SK-N-SH treated with all-trans-retinoic acid at 6 μM for 48 hours (cell line): ENCODE measurements at regions not wholly inside any gene's neighbourhood (a gene's known extent, or its start where the extent isn't known, plus 50 kb on each side); places are given as distances from the start of the nearest gene placed in this dataset.

Experiments used
- ARNTL ChIP-seq: fragments of 450-650 bp; formaldehyde crosslinking; IDR thresholded peaks from 2 replicates; pipeline ENCODE4 v1.5.0; 2020; ENCODE audit warnings: low read depth, mild to moderate bottlenecking, moderate library complexity, borderline replicate concordance
- CSDC2 ChIP-seq: fragments of 250-450 bp; sonication (Bioruptor Pico); IDR thresholded peaks from 2 replicates; pipeline ENCODE4 v1.5.0; 2020; ENCODE audit warnings: mild to moderate bottlenecking, moderate library complexity
- ISL1 ChIP-seq: fragments of 250-450 bp; sonication (Bioruptor Pico); IDR thresholded peaks from 2 replicates; pipeline ENCODE4 v2.1.2; 2022; ENCODE audit warnings: mild to moderate bottlenecking, moderate library complexity
- PATZ1 ChIP-seq: fragments of 250-450 bp; sonication (Bioruptor Pico); IDR thresholded peaks from 2 replicates; pipeline ENCODE4 v1.8.0; 2020; ENCODE audit warnings: mild to moderate bottlenecking, moderate library complexity, borderline replicate concordance
- PPARA ChIP-seq: fragments of 250-450 bp; sonication (Bioruptor Pico); IDR thresholded peaks from 2 replicates; pipeline ENCODE4 v1.5.0; 2020; ENCODE audit warnings: mild to moderate bottlenecking, borderline replicate concordance
- SNAI2 ChIP-seq: fragments of 250-450 bp; sonication (Bioruptor Pico); IDR thresholded peaks from 2 replicates; pipeline ENCODE4 v1.5.0; 2020; ENCODE audit warnings: mild to moderate bottlenecking, moderate library complexity
- ZFP3 ChIP-seq: fragments of 250-450 bp; sonication (Bioruptor Pico); IDR thresholded peaks from 2 replicates; pipeline ENCODE4 v1.5.0; 2020; ENCODE audit warnings: mild to moderate bottlenecking, moderate library complexity
- ZNF565 ChIP-seq: fragments of 450-650 bp; formaldehyde crosslinking; conservative IDR thresholded peaks from 2 replicates; pipeline ENCODE4 v1.5.0; 2020; ENCODE audit warnings: low read depth, mild to moderate bottlenecking, moderate library complexity
- ZNF8 ChIP-seq: fragments of 450-650 bp; formaldehyde crosslinking; IDR thresholded peaks from 2 replicates; pipeline ENCODE4 v1.5.0; 2020; ENCODE audit warnings: mild to moderate bottlenecking, moderate library complexity
- TF ChIP-seq, protein P1 (sequence below): fragments of 250-450 bp; sonication (Bioruptor Pico); IDR thresholded peaks from 2 replicates; pipeline ENCODE4 v1.5.0; 2020; ENCODE audit warnings: mild to moderate bottlenecking, moderate library complexity

DNA sequence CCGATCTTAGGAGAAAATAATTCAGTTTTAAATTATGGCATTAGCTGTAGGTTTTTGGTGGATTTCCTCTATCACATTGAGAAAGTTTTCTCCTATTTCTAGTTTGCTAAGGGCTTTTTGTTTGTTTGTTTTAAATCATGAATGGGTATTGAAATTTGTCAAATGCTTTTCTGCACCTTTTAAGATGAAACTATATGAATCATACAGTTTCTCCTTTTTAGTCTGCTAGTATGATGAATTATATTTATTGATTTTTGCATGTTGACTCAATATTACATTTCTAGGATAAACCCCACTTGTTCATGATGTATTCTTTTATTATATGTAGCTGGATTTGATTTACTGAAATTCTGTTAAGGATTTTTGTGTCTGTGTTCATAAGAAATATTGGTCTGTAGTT, 70.3 kb upstream of the PIP4K2A start:
- TF ChIP-seq, protein P1, sequence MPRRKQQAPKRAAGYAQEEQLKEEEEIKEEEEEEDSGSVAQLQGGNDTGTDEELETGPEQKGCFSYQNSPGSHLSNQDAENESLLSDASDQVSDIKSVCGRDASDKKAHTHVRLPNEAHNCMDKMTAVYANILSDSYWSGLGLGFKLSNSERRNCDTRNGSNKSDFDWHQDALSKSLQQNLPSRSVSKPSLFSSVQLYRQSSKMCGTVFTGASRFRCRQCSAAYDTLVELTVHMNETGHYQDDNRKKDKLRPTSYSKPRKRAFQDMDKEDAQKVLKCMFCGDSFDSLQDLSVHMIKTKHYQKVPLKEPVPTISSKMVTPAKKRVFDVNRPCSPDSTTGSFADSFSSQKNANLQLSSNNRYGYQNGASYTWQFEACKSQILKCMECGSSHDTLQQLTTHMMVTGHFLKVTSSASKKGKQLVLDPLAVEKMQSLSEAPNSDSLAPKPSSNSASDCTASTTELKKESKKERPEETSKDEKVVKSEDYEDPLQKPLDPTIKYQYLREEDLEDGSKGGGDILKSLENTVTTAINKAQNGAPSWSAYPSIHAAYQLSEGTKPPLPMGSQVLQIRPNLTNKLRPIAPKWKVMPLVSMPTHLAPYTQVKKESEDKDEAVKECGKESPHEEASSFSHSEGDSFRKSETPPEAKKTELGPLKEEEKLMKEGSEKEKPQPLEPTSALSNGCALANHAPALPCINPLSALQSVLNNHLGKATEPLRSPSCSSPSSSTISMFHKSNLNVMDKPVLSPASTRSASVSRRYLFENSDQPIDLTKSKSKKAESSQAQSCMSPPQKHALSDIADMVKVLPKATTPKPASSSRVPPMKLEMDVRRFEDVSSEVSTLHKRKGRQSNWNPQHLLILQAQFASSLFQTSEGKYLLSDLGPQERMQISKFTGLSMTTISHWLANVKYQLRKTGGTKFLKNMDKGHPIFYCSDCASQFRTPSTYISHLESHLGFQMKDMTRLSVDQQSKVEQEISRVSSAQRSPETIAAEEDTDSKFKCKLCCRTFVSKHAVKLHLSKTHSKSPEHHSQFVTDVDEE = no peak
- TF ChIP-seq ARNTL (CRISPR knock-in tag) (no peak), ZNF8 (no peak), SNAI2 (no peak), ZNF565 (CRISPR knock-in tag) (no peak), ZFP3 (CRISPR knock-in tag) (no peak), CSDC2 (no peak), PPARA (CRISPR knock-in tag) (no peak), ISL1 (no peak), PATZ1 (CRISPR knock-in tag) (no peak)
